ENCODE measurements at regions not wholly inside any gene's neighbourhood (a gene's known extent, or its start where the extent isn't known, plus 50 kb on each side); places are given as distances from the start of the nearest gene placed in this dataset.

GRCh38 chr3:146300768-146301167 is 49.9 kb upstream of the PLSCR4 start:
- Histone ChIP-seq H3K27ac (ENCODE audit: insufficient read length, low read depth, low read length) (no peak overlapping the region), H4K8ac (replicated peaks; ENCODE audit: insufficient read length, low read depth, low read length) (no peak overlapping the region), H4K20me1 (ENCODE audit: control insufficient read depth, insufficient read depth, insufficient read length) (no peaks in the 10 kb centered on the region), H3T11ph (ENCODE audit: low read length) (no peak overlapping the region), H2BK15ac (ENCODE audit: low read depth, low read length) (no peak overlapping the region), H3K9me3 (ENCODE audit: control insufficient read depth, low read depth, low read length) (no peaks in the 10 kb centered on the region), H3K79me1 (ENCODE audit: insufficient read depth, low read depth, low read length, poor library complexity, severe bottlenecking) (no peaks in the 10 kb centered on the region), H3K9ac (ENCODE audit: extremely low read depth, insufficient read length, low read length) (no peak overlapping the region), H4K91ac (ENCODE audit: insufficient read length, low read depth, low read length) (no peak overlapping the region), H2BK12ac (ENCODE audit: insufficient read length, low read depth, low read length) (no peak overlapping the region), H3K14ac (ENCODE audit: insufficient read depth, low read length) (no peak overlapping the region), H3K27me3 (ENCODE audit: insufficient read depth, low read length) (no peaks in the 10 kb centered on the region), H3K23me2 (ENCODE audit: insufficient read length, low read depth, low read length, poor library complexity, severe bottlenecking) (no peaks in the 10 kb centered on the region), H2BK5ac (ENCODE audit: insufficient read length, low read length) (no peak overlapping the region), H3K56ac (ENCODE audit: insufficient read length, low read depth, low read length) (no peak overlapping the region), H3K4me2 (ENCODE audit: insufficient read depth, insufficient read length, low read length) (no peak overlapping the region), H2BK20ac (ENCODE audit: low read depth, low read length, poor library complexity, severe bottlenecking) (no peak overlapping the region), H3K18ac (ENCODE audit: insufficient read length, low read depth, low read length) (no peak overlapping the region), H4K5ac (ENCODE audit: insufficient read length, low read depth, low read length) (no peak overlapping the region), H2AK5ac (ENCODE audit: insufficient read length, low read length) (no peak overlapping the region), H2AFZ (ENCODE audit: low read length) (no peak overlapping the region), H3K4ac (ENCODE audit: low read depth, low read length) (no peak overlapping the region), H3K79me2 (ENCODE audit: insufficient read depth, low read length) (no peaks in the 10 kb centered on the region), H2BK120ac (ENCODE audit: low read depth, low read length, poor library complexity, severe bottlenecking) (no peak overlapping the region), H3K4me1 (ENCODE audit: insufficient read depth, low read length) (no peaks in the 10 kb centered on the region), H3K23ac (ENCODE audit: insufficient read length, low read depth, low read length) (no peak overlapping the region)
- Mint-ChIP-seq H3K27ac (no peak overlapping the region; a peak in 1 of 7 replicates), H3K27me3 (ENCODE audit: low read depth) (no peaks in the 10 kb centered on the region), H3K9me3 (no peaks in the 10 kb centered on the region), H3K4me1 (no peaks in the 10 kb centered on the region), H3K4me3 (no peak overlapping the region), H3K36me3 (ENCODE audit: insufficient read depth in 1 of 3, low read depth in 3 of 3) (no peaks in the 10 kb centered on the region)
- TF ChIP-seq, protein P1, sequence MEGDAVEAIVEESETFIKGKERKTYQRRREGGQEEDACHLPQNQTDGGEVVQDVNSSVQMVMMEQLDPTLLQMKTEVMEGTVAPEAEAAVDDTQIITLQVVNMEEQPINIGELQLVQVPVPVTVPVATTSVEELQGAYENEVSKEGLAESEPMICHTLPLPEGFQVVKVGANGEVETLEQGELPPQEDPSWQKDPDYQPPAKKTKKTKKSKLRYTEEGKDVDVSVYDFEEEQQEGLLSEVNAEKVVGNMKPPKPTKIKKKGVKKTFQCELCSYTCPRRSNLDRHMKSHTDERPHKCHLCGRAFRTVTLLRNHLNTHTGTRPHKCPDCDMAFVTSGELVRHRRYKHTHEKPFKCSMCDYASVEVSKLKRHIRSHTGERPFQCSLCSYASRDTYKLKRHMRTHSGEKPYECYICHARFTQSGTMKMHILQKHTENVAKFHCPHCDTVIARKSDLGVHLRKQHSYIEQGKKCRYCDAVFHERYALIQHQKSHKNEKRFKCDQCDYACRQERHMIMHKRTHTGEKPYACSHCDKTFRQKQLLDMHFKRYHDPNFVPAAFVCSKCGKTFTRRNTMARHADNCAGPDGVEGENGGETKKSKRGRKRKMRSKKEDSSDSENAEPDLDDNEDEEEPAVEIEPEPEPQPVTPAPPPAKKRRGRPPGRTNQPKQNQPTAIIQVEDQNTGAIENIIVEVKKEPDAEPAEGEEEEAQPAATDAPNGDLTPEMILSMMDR (conservative IDR thresholded peaks at IDR 0.05): no peak
- no CpG with 5 or more reads among the region's 1 CpG for WGBS (ENCODE audit: extremely low coverage, insufficient read length, low lambda C conversion rate)
- no peak for DNase-seq

Measured in H9 (cell line).